HG02852 (cell line): ENCODE measurements at regions not wholly inside any gene's neighbourhood (a gene's known extent, or its start where the extent isn't known, plus 50 kb on each side); places are given as distances from the start of the nearest gene placed in this dataset.
"Not testable (repeated sequence)": the region's sequence is repeated elsewhere in the genome, so short reads cannot be mapped to it uniquely, and the experiment has no call there.

Experiments
- ATAC-seq: cut with Tn5 transposase; IDR thresholded peaks from one replicate; pipeline ENCODE4 v1.9.1; 2021; ENCODE audit warnings: mild to moderate bottlenecking, moderate library complexity; ENCODE audit not compliant: unreplicated experiment

DNA sequence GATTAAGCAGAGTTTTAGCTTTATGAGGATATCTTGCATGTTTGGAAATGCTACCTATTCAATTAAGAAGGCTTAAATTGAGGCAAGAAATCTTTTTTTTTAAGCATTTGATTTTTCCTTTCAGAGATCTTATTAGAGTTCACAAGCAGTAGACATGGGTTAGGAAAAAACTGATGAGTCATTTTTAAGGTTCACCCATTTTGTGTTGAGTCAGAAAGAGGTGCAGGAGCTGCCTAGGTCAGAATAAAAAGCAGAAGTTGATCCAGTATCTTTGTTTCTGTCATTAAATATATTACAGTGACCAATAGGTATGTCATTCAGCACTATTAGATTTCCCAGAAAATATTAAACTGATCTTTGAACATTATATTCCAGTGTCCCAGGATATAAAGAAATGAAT lies 306.8 kb downstream of the LMBRD1 start:
- no peak for ATAC-seq

- ATAC-seq, result no peak
Observed at GRCh38 chr6:69487688-69488087, 309.1 kb downstream of the LMBRD1 start.

DNA sequence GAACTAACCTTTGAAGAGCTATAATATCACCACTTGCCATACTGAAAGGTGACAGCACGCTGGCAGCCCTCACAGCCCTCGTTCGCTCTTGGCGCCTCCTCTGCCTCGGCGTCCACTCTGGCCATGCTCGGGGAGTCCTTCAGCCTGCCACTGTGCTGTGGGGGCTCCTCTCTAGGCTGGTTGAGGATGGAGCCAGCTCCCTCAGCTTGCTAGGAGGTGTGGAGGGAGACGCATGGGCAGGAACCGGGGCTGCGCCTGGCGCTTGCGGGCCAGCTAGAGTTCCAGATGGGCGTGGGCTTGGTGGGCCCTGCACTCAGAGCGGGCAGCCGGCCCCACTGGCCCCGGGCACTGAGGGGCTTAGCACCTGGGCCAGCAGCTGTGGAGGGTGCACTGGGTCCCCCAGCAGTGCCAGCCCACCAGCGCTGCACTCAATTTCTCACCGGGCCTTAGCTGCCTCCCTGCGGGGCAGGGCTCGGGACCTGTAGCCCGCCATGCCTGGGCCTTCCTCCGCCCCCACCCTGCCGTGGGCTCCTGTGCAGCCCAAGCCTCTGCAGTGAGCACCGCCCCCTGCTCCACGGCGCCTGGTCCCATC lies 329.7 kb downstream of the LMBRD1 start:
- no peak for ATAC-seq

DNA sequence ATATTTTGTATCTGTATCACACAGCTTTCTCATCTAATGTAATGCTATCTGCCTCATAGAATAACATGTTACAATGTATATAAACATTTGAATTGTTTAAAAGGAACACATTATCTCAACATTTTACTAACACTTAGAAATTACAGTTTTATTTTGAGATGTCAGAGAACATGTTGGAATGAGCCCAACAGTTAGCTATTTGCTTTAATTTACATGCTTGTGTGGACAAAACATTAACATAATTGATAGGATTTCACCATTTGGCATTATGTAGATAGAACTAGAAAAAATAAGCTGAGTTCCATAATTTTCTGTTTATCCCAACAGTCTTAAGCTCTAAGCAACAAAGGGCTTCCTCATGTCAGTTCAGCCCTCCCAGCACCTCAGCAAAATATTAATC lies 330.9 kb downstream of the LMBRD1 start:
- no peak for ATAC-seq

GRCh38 chr6:69456086-69456485 lies 340.7 kb downstream of the LMBRD1 start:
- no peak for ATAC-seq

GRCh38 chr6:69454619-69455018 lies 342.2 kb downstream of the LMBRD1 start:
- ATAC-seq, result not testable (repeated sequence)

GRCh38 chr6:69450493-69450892 lies 346.3 kb downstream of the LMBRD1 start:
- not testable (repeated sequence) for ATAC-seq

GRCh38 chr6:69449887-69450286 lies 346.9 kb downstream of the LMBRD1 start:
- ATAC-seq, result no peak
